ENCODE measurements at regions not wholly inside any gene's neighbourhood (a gene's known extent, or its start where the extent isn't known, plus 50 kb on each side); places are given as distances from the start of the nearest gene placed in this dataset.

- TF ChIP-seq POLR2A (IDR thresholded peaks at IDR 0.05) (no peak), CTCF (IDR thresholded peaks at IDR 0.05 in 8 of 11, conservative IDR thresholded peaks at IDR 0.05 in 3 of 11) (no peak)
Observed at GRCh38 chr9:20148416-20148815, 359.6 kb upstream of the SLC24A2 start.

All from spleen (tissue), 7 donors.